GM18498 (cell line): ENCODE measurements at regions not wholly inside any gene's neighbourhood (a gene's known extent, or its start where the extent isn't known, plus 50 kb on each side); places are given as distances from the start of the nearest gene placed in this dataset.
"Not testable (repeated sequence)": the region's sequence is repeated elsewhere in the genome, so short reads cannot be mapped to it uniquely, and the experiment has no call there.

Experiments
- ATAC-seq: cut with Tn5 transposase; IDR thresholded peaks from one replicate; pipeline ENCODE4 v1.9.1; 2021; ENCODE audit warnings: mild to moderate bottlenecking, moderate library complexity; ENCODE audit not compliant: unreplicated experiment

DNA sequence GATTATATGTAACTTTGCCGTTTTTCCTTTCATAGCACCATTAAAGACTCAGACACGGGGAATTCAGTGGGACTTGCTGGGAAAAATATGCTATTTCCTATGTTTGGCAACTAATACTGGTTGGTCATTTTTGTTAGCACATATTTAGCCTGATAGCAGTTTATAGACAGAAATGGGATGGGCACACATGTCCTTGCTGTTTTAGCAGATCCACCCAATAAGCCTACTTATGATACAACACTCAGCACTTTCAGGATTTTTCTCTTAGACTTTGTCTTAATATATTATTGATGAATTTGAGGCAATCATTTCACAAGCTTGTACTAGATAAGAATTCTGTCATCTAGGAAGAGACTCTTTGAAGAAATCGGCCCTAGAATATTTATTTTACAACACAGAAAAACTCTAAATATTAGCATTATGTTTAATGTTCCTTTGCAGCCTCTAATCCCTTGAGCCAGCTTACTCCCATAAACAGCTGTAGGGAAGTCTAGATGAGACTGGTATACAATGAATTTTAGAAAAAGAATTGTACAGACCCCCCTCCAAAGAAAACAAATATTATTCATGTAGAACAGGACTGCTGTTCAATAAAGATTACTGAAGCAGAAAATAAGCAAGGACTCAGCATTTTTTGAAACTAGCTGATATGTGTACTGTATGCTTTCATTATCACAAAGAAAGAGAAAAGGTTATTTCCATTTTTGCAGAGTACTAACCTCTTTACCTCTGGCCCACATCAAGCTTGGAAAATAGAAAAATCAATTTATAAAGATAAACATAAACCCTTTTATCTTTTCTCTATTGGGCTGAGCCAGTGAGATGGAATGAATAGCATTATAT is 656.8 kb upstream of the SGO1 start:
- ATAC-seq: no peak

DNA sequence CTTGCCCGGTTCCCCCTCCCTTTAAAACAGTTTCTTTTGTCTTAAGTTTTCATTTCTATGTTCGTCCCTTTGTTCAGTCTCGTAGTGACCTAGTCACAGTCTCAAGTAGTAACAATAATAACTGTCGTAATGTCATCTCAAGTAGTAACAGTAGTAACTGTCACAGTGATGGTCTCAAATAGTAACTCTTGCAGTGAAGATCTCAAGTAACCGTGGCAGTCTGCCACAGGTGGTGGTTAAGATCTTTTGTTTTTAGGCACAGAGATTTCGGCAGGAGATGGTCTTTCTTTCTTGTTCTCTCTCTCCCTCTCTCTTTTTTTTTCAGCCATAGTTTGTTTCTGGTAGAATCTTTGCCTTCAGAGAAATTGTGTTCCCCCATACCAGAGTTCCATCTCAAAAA is 656.0 kb upstream of the SGO1 start:
- no peak for ATAC-seq

DNA sequence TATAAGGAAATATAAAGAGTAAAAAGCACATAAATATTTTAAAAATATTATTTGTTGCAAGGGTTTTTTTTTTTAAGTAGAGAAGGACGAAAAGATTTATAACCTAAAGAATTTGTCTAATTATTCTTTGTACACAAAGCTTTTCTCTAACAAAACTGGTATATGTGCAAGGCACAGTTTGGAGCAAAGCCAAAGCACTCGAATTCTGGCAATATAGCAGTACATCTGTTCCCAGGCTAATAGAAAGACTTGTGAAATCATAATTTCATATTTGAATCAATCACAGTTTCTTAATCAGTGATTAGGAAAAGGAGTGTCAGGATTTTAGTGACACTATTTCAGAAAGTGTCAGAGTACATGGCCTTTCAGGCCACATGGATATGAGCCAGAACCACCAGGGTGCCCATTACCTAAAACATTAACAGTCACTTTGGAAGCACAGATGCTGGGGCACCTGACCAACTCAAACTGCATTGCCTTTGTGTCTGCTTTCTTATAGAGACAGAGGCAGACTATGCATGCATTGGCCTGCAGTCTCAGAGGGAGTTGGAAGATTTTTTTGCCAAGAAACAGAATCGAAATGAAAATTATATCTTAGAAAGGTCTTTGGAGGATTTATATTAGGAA is 651.8 kb upstream of the SGO1 start:
- no peak for ATAC-seq

DNA sequence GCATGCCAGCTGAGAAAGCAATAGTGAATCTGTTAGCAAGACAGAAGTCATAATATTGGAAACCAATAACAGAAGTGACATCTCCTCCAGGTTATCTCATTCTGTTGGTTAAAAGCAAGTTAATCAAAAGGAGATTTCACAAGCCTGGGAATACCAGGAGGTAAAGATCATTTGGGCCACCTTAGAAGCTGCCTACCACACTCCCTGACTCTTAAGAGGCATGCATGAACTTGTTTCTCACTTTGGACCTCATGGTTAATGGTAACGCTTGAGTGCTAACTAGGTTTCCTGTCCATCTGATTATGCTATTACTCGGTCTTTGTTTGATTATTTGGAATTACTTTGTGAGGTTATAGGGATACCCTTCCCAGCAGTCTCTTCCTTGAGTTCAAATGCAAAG is 650.8 kb upstream of the SGO1 start:
- no peak for ATAC-seq

GRCh38 chr3:20832963-20833362 is 647.0 kb upstream of the SGO1 start:
- ATAC-seq: no peak

- no peak for ATAC-seq
Measured at GRCh38 chr3:20822251-20822650, 636.2 kb upstream of the SGO1 start.

DNA sequence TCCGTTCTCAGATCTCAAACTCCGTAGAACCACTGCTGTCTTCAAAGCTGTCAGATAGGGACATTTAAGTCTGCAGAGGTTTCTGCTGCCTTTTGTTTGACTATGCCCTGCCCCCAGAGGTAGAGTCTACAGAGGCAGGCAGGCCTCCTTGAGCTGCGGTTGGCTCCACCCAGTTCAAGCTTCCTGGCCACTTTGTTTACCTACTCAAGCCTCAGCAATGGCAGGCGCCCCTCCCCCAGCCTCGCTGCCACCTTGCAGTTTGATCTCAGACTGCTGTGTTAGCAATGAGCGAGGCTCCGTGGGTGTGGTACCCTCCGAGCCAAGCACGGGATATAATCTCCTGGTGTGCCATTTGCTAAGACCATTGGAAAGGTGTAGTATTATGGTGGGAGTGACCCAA is 634.9 kb upstream of the SGO1 start:
- ATAC-seq: not testable (repeated sequence)

DNA sequence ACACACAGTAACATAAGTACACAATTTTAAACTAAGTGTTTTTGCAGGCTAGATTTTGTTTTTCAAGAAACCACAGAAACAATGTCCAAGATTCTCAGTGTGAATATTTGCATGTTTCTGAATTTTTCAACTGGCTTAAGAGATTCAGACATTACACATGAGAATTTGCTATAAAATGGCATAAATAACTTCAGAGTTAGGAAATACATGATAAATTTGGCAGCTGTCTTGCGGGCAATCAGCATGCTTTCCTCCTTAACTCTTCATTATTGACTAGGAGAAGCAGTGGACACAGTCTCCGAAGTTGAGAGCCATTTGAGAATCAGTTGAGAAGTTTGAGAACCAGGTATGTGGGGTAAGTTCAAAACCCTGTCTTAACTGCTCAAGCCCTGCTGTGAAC is 625.6 kb upstream of the SGO1 start:
- ATAC-seq: no peak

GRCh38 chr3:20811006-20811405 is 625.0 kb upstream of the SGO1 start:
- ATAC-seq: no peak

GRCh38 chr3:20810555-20810954 is 624.5 kb upstream of the SGO1 start:
- no peak for ATAC-seq

DNA sequence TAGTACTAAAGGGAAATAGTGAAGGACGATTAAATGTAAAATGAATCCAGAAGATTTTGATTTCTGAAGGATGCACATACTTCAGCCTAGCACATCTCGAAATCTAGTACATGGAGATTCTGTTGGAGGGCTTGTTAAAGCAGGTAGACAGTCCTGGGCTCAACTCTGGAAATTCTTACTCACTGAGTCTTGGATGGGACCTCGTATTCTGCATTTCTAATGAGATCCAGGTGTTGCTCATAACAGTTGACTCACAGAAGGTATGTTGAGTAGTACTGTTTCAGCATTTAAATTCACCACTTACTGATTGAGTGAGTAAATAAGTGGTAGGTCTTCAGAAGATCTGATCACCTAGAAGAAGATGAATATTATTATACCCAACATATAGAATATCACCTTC is 623.4 kb upstream of the SGO1 start:
- no peak for ATAC-seq

- no peak for ATAC-seq
Measured at GRCh38 chr3:20808864-20809263, 622.9 kb upstream of the SGO1 start.

- ATAC-seq: no peak
Measured at GRCh38 chr3:20798666-20799065, 612.7 kb upstream of the SGO1 start.

GRCh38 chr3:20787005-20787404 is 601.0 kb upstream of the SGO1 start:
- ATAC-seq: no peak

DNA sequence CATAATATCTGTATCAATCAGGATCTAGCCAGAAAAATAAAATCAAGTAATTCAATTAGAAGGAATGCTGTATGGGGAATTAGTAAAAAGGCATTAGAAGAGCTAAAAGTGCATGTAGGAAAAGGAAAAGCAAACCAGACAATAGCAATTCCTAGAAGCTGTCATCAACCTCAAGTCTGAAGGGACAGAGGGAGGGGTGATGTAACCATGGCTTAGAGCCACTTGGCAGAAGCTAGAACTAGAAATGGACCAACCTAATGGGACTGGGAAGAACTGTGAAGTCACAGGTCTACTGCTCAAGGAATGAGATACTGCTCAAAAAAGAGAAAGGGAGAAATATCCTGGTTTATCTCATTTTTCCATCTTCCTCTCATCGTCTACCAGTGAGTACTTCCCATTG is 590.7 kb upstream of the SGO1 start:
- ATAC-seq: no peak

DNA sequence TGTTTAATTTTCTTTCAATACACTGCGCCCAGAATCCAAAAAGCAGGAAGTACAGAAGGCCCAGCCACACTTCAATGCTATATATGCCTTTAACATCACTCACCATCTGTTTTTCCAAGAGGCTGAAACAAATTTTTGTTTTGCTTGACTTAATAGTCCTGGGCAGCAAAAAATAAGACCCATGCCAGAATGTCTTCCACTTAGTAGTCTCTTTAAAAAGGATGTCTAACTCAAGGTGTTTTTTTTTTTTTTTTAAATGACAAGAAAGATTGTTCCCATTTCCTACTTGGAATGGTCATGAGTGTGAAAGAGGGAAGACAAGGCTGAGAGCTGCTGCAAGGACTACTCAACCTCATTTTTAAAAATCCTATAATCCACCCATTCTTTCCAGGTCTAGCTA is 590.3 kb upstream of the SGO1 start:
- no peak for ATAC-seq

DNA sequence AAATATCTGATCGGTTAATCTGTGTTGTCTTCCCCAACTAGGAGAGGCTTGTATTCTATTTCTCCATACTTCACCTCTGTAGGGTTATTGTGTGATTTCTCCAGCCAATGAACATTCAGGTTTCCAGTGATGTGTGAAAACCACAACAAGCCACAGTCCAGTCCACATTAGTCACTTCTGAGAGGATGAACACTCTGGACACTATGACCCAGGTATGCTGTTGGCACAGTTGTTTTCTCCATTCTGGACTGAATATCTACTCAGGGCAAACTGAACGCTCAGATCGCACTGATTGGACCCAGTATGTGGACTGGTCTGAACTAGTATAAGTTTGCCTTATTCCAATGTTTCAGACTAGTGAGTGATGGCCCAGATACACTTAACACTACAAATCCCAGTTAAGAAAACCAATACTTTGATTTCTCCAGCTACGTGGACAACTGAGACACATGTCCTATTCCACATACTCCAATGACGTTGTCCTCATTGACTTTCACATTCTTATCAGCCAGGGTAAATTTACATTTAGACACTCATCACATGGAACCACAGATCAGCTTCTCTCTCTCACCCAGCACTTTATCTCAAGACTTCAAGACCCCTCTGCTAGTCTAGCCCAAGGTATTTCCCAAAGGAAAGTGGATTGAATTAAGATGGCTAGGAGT is 587.4 kb upstream of the SGO1 start:
- ATAC-seq: no peak

DNA sequence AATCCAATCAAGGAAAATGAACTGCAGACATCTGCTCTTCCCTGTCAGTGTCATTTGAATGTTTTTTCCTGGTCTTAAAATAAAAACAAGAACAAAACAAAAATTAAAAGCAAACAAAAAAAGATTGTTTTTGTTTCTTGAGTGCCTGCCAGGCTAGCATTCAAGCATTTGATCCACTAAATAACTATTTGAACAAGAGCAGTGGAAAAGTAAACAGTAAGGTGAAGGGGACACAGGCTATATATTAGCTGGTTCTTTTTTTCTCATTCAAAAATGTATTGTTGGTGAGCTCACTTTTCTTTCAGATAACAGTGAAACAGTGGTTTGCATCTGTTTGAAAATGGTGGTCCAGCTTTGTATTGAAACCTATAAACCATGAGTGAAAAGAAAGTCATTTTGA is 586.9 kb upstream of the SGO1 start:
- ATAC-seq: no peak

- ATAC-seq: no peak
Measured at GRCh38 chr3:20769430-20769829, 583.4 kb upstream of the SGO1 start.

GRCh38 chr3:20760981-20761380 is 575.0 kb upstream of the SGO1 start:
- no peak for ATAC-seq

- ATAC-seq: no peak
Measured at GRCh38 chr3:20752416-20752815, 566.4 kb upstream of the SGO1 start.

DNA sequence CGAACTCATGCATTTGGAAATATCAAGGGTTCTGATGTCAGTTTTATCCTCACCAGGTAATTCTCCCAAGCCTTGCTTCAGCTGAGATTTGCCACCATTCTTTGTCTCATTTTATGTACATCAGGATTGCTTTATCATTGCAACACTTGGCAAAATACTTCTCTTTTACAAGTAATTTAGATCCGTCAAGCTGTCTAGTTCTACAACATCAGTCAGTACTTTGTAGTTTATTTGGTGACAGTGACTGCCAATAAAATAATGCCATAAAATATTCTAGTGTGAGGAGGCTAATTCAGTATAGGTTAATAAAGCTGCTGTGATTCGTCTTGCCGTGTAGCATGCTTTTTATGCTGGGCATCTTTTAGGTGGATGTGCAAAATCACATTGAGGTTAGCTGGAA is 565.3 kb upstream of the SGO1 start:
- ATAC-seq: no peak
